ENCODE measurements at regions not wholly inside any gene's neighbourhood (a gene's known extent, or its start where the extent isn't known, plus 50 kb on each side); places are given as distances from the start of the nearest gene placed in this dataset.

DNA sequence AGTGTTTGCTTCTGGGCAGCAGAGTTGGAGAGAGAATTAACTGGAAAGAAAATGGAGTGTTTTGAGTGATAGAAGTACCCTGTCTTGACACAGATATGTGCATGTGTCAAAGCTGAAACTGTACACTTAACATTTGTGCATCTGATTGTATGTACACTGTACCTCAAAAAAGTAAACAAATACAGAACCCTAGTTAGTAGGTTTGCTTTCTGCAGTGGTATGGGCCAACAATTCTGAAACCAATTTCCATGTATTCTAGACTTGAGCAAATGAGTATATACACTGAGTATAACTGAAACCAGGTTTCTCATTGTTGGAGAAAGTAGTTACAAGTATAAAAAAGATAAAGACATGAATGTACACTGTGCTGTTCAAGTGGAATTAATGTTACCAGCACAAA lies 52.4 kb downstream of the ELAPOR2 start:
- ATAC-seq (no peak), DNase-seq (ENCODE audit: low read depth, low spot score) (no peak)
- BruUV-seq (replicated peaks), result no TSS peak
- H3K9me2 ChIP-seq (ENCODE audit: insufficient read depth), result no peaks in the 10 kb centered on the region
- no peaks in the 10 kb centered on the region for H3K27me3 ChIP-seq (ENCODE audit: insufficient read depth, low read length)
- H3K4me2 ChIP-seq (ENCODE audit: low read length), result no peak overlapping the region
- no peak overlapping the region for H2AFZ ChIP-seq (ENCODE audit: low read depth, low read length, poor library complexity, severe bottlenecking)
- H3K36me3 ChIP-seq (ENCODE audit: control insufficient read depth in 1 of 2, insufficient read depth in 2 of 2, low read length in 2 of 2), result no peaks in the 10 kb centered on the region
- ChIA-PET POLR2A (no interaction called here), CTCF (no interaction called here), RAD21 (ENCODE audit: low non-redundant PET in 1 of 2, low total read pairs in 2 of 2, uncharacterized antibody in 2 of 2, unreplicated experiment in 2 of 2) (no interaction called here)
- no peak overlapping the region for H3K4me3 ChIP-seq (replicated peaks in 1 of 2; ENCODE audit: low read depth in 1 of 2, low read length in 2 of 2)
- no peak overlapping the region for H3K27ac ChIP-seq (ENCODE audit: low read depth, low read length)
- H3K9me3 ChIP-seq (ENCODE audit: control insufficient read depth in 1 of 2, insufficient read depth in 1 of 2, low read depth in 1 of 2, low read length in 2 of 2), result no peaks in the 10 kb centered on the region
- H3K79me2 ChIP-seq (ENCODE audit: insufficient read depth, low read length), result peaks cover 13% of the 10 kb centered on the region; the same call in 1 of the 2 replicates
- H4K20me1 ChIP-seq (ENCODE audit: insufficient read depth), result no peaks in the 10 kb centered on the region
- intact Hi-C loops (cut with micrococcal nuclease), result no loop called here
- H3K9ac ChIP-seq (ENCODE audit: low read length), result no peak overlapping the region
- no peak for TF ChIP-seq FOSL1 (IDR thresholded peaks at IDR 0.05; ENCODE audit: low read depth)
- TF ChIP-seq, protein P1, sequence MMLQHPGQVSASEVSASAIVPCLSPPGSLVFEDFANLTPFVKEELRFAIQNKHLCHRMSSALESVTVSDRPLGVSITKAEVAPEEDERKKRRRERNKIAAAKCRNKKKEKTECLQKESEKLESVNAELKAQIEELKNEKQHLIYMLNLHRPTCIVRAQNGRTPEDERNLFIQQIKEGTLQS (IDR thresholded peaks at IDR 0.05), result no peak
- no peak for TF ChIP-seq POLR2AphosphoS5 (IDR thresholded peaks at IDR 0.05; ENCODE audit: low read depth, low read length)
- no peak for TF ChIP-seq TCF7L2 (IDR thresholded peaks at IDR 0.05; ENCODE audit: borderline replicate concordance, extremely low read depth, insufficient read depth, insufficient read length)
- TF ChIP-seq EZH2phosphoT487 (IDR thresholded peaks at IDR 0.05; ENCODE audit: borderline replicate concordance), result no peak
- no peak for TF ChIP-seq JUND (IDR thresholded peaks at IDR 0.05)
- no peak for TF ChIP-seq POLR2A (IDR thresholded peaks at IDR 0.05; ENCODE audit: borderline replicate concordance, extremely low read depth, insufficient read depth, insufficient read length)
- no peak for TF ChIP-seq CBX3 (IDR thresholded peaks at IDR 0.05; ENCODE audit: low read depth)
- TF ChIP-seq, protein P2, sequence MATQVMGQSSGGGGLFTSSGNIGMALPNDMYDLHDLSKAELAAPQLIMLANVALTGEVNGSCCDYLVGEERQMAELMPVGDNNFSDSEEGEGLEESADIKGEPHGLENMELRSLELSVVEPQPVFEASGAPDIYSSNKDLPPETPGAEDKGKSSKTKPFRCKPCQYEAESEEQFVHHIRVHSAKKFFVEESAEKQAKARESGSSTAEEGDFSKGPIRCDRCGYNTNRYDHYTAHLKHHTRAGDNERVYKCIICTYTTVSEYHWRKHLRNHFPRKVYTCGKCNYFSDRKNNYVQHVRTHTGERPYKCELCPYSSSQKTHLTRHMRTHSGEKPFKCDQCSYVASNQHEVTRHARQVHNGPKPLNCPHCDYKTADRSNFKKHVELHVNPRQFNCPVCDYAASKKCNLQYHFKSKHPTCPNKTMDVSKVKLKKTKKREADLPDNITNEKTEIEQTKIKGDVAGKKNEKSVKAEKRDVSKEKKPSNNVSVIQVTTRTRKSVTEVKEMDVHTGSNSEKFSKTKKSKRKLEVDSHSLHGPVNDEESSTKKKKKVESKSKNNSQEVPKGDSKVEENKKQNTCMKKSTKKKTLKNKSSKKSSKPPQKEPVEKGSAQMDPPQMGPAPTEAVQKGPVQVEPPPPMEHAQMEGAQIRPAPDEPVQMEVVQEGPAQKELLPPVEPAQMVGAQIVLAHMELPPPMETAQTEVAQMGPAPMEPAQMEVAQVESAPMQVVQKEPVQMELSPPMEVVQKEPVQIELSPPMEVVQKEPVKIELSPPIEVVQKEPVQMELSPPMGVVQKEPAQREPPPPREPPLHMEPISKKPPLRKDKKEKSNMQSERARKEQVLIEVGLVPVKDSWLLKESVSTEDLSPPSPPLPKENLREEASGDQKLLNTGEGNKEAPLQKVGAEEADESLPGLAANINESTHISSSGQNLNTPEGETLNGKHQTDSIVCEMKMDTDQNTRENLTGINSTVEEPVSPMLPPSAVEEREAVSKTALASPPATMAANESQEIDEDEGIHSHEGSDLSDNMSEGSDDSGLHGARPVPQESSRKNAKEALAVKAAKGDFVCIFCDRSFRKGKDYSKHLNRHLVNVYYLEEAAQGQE (IDR thresholded peaks at IDR 0.05; ENCODE audit: low read depth), result no peak
- no peak for TF ChIP-seq SP1 (IDR thresholded peaks at IDR 0.05; ENCODE audit: low read depth)
- no peak for TF ChIP-seq ZFX (IDR thresholded peaks at IDR 0.05)
- TF ChIP-seq ZNF274 (IDR thresholded peaks at IDR 0.05; ENCODE audit: low read depth, low read length), result no peak
- TF ChIP-seq YY1 (IDR thresholded peaks at IDR 0.05; ENCODE audit: extremely low read depth, insufficient replicate concordance, low read depth, low read length), result no peak
- TF ChIP-seq RAD21 (IDR thresholded peaks at IDR 0.05; ENCODE audit: low read depth), result no peak
- no peak for TF ChIP-seq SRF (IDR thresholded peaks at IDR 0.05; ENCODE audit: low read depth)
- no peaks in the 10 kb centered on the region for H3K4me1 ChIP-seq (ENCODE audit: control insufficient read depth in 1 of 2, insufficient read depth in 2 of 2, low read length in 2 of 2)

Measured in HCT116 (cell line).